HCT116 (cell line): ENCODE measurements at regions not wholly inside any gene's neighbourhood (a gene's known extent, or its start where the extent isn't known, plus 50 kb on each side); places are given as distances from the start of the nearest gene placed in this dataset.

Source experiments
- ATAC-seq: fragments of 200-7000 bp; cut with Tn5 transposase; 2 replicates; pipeline ENCODE4 v1.9.1; 2020; ENCODE audit warnings: mild to moderate bottlenecking, moderate library complexity
- BruUV-seq: library from RNA; stranded (reverse); fragments of 400-500 nt; replicated peaks from 2 replicates; lab custom pipeline; 2021; lab: Mats Ljungman, UMichigan
- CTCF ChIA-PET: fragments of 300-600 bp; sonication (Branson Sonifier 250); formaldehyde crosslinking; loops from one replicate; lab custom pipeline; 2021; ENCODE audit warnings: antibody characterized with exemption; lab: Charles Lee
- POLR2A ChIA-PET: fragments of 300-600, 350-600 bp; sonication (Branson Sonifier 250); formaldehyde crosslinking; loops from one replicate; lab custom pipeline; 2021; ENCODE audit warnings: antibody characterized with exemption; lab: Charles Lee
- RAD21 ChIA-PET, 2 experiments: fragments of 300-600 bp; sonication (Branson Sonifier 250); formaldehyde crosslinking; loops; one replicate each; lab custom pipeline; 2023; ENCODE audit warnings: low total read pairs in 2 of 2; ENCODE audit not compliant: uncharacterized antibody in 2 of 2, unreplicated experiment in 2 of 2, low non-redundant PET in 1 of 2; lab: Charles Lee
- DNase-seq: peaks from one replicate; pipeline ENCODE4 v3.0.0-alpha.2; 2010; ENCODE audit warnings: low read depth, low spot score
- H2AFZ ChIP-seq: fragments of 200-600 bp; shearing (Covaris generic), sonication (generic); 2 replicates; pipeline ENCODE4 v1.6.1; 2017; ENCODE audit warnings: low read depth, mixed run types, mixed read lengths, antibody characterized with exemption, low read length; ENCODE audit not compliant: poor library complexity, severe bottlenecking
- H3K27ac ChIP-seq: 2 replicates; pipeline ENCODE4 v1.5.1; 2012; ENCODE audit warnings: low read depth, low read length
- H3K27me3 ChIP-seq: fragments of 200-600 bp; sonication (generic); 2 replicates; pipeline ENCODE4 v1.6.1; 2016; ENCODE audit warnings: mixed run types, low read length, mixed read lengths; ENCODE audit not compliant: insufficient read depth
- H3K36me3 ChIP-seq, 2 experiments: fragments of 200-500 bp in 1 of 2; fragments of 200-600 bp in 1 of 2; sonication (Bioruptor generic) in 1 of 2; sonication (generic) in 1 of 2; 2 replicates each; pipeline versions ENCODE4 v1.5.1 to v1.6.1; 2014 to 2016; ENCODE audit warnings: low read length in 2 of 2, inconsistent platforms in 1 of 2, mixed read lengths in 1 of 2, mixed run types in 1 of 2; ENCODE audit not compliant: insufficient read depth in 2 of 2, control insufficient read depth in 1 of 2
- H3K4me1 ChIP-seq, 2 experiments: fragments of 200-600 bp in 1 of 2; sonication (generic) in 1 of 2; 2 replicates each; pipeline versions ENCODE4 v1.5.1 to v1.6.1; 2012 to 2017; ENCODE audit warnings: low read length in 2 of 2, inconsistent platforms in 1 of 2, mild to moderate bottlenecking in 1 of 2, mixed read lengths in 1 of 2, mixed run types in 1 of 2, moderate library complexity in 1 of 2; ENCODE audit not compliant: insufficient read depth in 2 of 2, control insufficient read depth in 1 of 2
- H3K4me2 ChIP-seq: fragments of 200-600 bp; sonication (generic); 2 replicates; pipeline ENCODE4 v1.6.1; 2017; ENCODE audit warnings: mixed run types, low read length, mixed read lengths
- H3K4me3 ChIP-seq, 2 experiments: fragments of 200-600 bp in 1 of 2; sonication (generic) in 1 of 2; replicated peaks in 1 of 2; 2 replicates each; pipeline ENCODE4 v1.5.1; 2011 to 2016; ENCODE audit warnings: low read length in 2 of 2, control low read depth in 1 of 2, low read depth in 1 of 2, mild to moderate bottlenecking in 1 of 2, mixed read lengths in 1 of 2, mixed run types in 1 of 2
- H3K79me2 ChIP-seq: fragments of 200-600 bp; sonication (generic); 2 replicates; pipeline ENCODE4 v1.6.1; 2017; ENCODE audit warnings: mild to moderate bottlenecking, mixed run types, low read length, moderate library complexity, mixed read lengths; ENCODE audit not compliant: insufficient read depth
- H3K9ac ChIP-seq: fragments of 200-600 bp; sonication (generic); 2 replicates; pipeline ENCODE4 v1.6.1; 2016; ENCODE audit warnings: low read length, mixed read lengths
- H3K9me2 ChIP-seq: fragments of 200-600 bp; sonication (generic), shearing (Covaris generic); 2 replicates; pipeline ENCODE4 v1.6.1; 2017; ENCODE audit warnings: mixed run types, mild to moderate bottlenecking, moderate library complexity; ENCODE audit not compliant: insufficient read depth
- H3K9me3 ChIP-seq, 2 experiments: fragments of 200-500 bp in 1 of 2; fragments of 200-600 bp in 1 of 2; sonication (Bioruptor generic) in 1 of 2; sonication (generic) in 1 of 2; 2 replicates each; pipeline ENCODE4 v1.6.1; 2014 to 2017; ENCODE audit warnings: low read length in 2 of 2, mixed read lengths in 2 of 2, inconsistent platforms in 1 of 2, low read depth in 1 of 2, mild to moderate bottlenecking in 1 of 2, mixed run types in 1 of 2, moderate library complexity in 1 of 2; ENCODE audit not compliant: control insufficient read depth in 1 of 2, insufficient read depth in 1 of 2
- H4K20me1 ChIP-seq: fragments of 200-600 bp; sonication (generic), shearing (Covaris generic); 2 replicates; pipeline ENCODE4 v1.6.1; 2017; ENCODE audit warnings: mixed run types, mild to moderate bottlenecking, moderate library complexity; ENCODE audit not compliant: insufficient read depth
- ATF3 ChIP-seq: IDR thresholded peaks from 2 replicates; pipeline ENCODE4 v1.6.1; 2012
- CBX3 ChIP-seq: IDR thresholded peaks from 2 replicates; pipeline ENCODE4 v1.6.1; 2012; ENCODE audit warnings: low read depth
- CEBPB ChIP-seq: IDR thresholded peaks from 2 replicates; pipeline ENCODE4 v1.6.1; 2012; ENCODE audit warnings: low read depth
- POLR2A ChIP-seq: IDR thresholded peaks from 2 replicates; pipeline ENCODE4 v1.7.0; 2011; ENCODE audit warnings: borderline replicate concordance; ENCODE audit not compliant: insufficient read depth, insufficient read length; ENCODE audit errors: extremely low read depth
- RAD21 ChIP-seq: IDR thresholded peaks from 2 replicates; pipeline ENCODE4 v1.6.1; 2012; ENCODE audit warnings: low read depth, mild to moderate bottlenecking
- SIN3A ChIP-seq: IDR thresholded peaks from 2 replicates; pipeline ENCODE4 v1.6.1; 2012; ENCODE audit warnings: low read depth
- SRF ChIP-seq: IDR thresholded peaks from 2 replicates; pipeline ENCODE4 v1.6.1; 2012; ENCODE audit warnings: low read depth
- TCF7L2 ChIP-seq: IDR thresholded peaks from 2 replicates; pipeline ENCODE4 v1.7.0; 2011; ENCODE audit warnings: borderline replicate concordance, inconsistent platforms; ENCODE audit not compliant: insufficient read depth, insufficient read length; ENCODE audit errors: extremely low read depth
- YY1 ChIP-seq: IDR thresholded peaks from 2 replicates; pipeline ENCODE4 v1.6.1; 2011; ENCODE audit warnings: low read length, low read depth, moderate library complexity, mild to moderate bottlenecking; ENCODE audit not compliant: insufficient replicate concordance; ENCODE audit errors: extremely low read depth
- intact Hi-C: fragments of 100-400 bp; cut with micrococcal nuclease; formaldehyde crosslinking; loops from 2 replicates; pipeline ENCODE4 v1.10.0; 2022
- TF ChIP-seq, protein P1 (sequence below): IDR thresholded peaks from 2 replicates; pipeline ENCODE4 v1.6.1; 2012; ENCODE audit warnings: low read depth
- TF ChIP-seq, protein P2 (sequence below), 3 experiments: fragments of 200-600 bp in 1 of 3; sonication (generic) in 1 of 3; IDR thresholded peaks in 2 of 3; conservative IDR thresholded peaks in 1 of 3; 2 replicates each; pipeline ENCODE4 v1.5.1; 2012 to 2017; ENCODE audit warnings: low read depth in 2 of 3, low read length in 2 of 3, antibody characterized with exemption in 1 of 3, borderline replicate concordance in 1 of 3, control low read depth in 1 of 3, mild to moderate bottlenecking in 1 of 3, mixed read lengths in 1 of 3, mixed run types in 1 of 3, moderate library complexity in 1 of 3; ENCODE audit not compliant: insufficient read depth in 1 of 3

GRCh38 chr18:30920757-30921156, 121.8 kb downstream of the DSC3 start:
- H3K4me2 ChIP-seq, result no peak overlapping the region
- DNase-seq (no peak), ATAC-seq (no peak)
- intact Hi-C loops, result no loop called here
- no TSS peak for BruUV-seq
- H3K9me2 ChIP-seq, result no peaks in the 10 kb centered on the region
- H3K4me1 ChIP-seq, result peaks cover 0 to under 1% of the 10 kb centered on the region in 2 experiments; a peak in 2 of 4 replicates
- TF ChIP-seq CBX3 (no peak), YY1 (no peak)
- no peak overlapping the region for H2AFZ ChIP-seq
- no peaks in the 10 kb centered on the region for H3K79me2 ChIP-seq
- ChIA-PET POLR2A (no interaction called here), RAD21 (no interaction called here), CTCF (no interaction called here)
- no peak overlapping the region for H3K4me3 ChIP-seq
- no peak overlapping the region for H3K27ac ChIP-seq
- no peak overlapping the region for H3K9ac ChIP-seq
- H3K27me3 ChIP-seq, result no peaks in the 10 kb centered on the region
- no peaks in the 10 kb centered on the region for H3K36me3 ChIP-seq
- no peaks in the 10 kb centered on the region for H4K20me1 ChIP-seq
- no peaks in the 10 kb centered on the region for H3K9me3 ChIP-seq

GRCh38 chr18:30920351-30920750, 122.2 kb downstream of the DSC3 start:
- Histone ChIP-seq H4K20me1 (no peaks in the 10 kb centered on the region), H3K9ac (no peak overlapping the region), H3K27ac (no peak overlapping the region), H2AFZ (no peak overlapping the region), H3K36me3 (no peaks in the 10 kb centered on the region), H3K4me2 (no peak overlapping the region), H3K9me2 (no peaks in the 10 kb centered on the region), H3K9me3 (no peaks in the 10 kb centered on the region), H3K4me3 (no peak overlapping the region), H3K79me2 (no peaks in the 10 kb centered on the region), H3K4me1 (peaks cover 0 to 4% of the 10 kb centered on the region in 2 experiments; a peak in 2 of 4 replicates), H3K27me3 (no peaks in the 10 kb centered on the region)
- no peak for ATAC-seq
- DNase-seq, result no peak
- ChIA-PET POLR2A (no interaction called here), CTCF (no interaction called here), RAD21 (no interaction called here)
- intact Hi-C loops, result no loop called here
- TF ChIP-seq POLR2A (no peak), SIN3A (no peak), RAD21 (no peak), CEBPB (no peak), ATF3 (no peak), TCF7L2 (no peak), SRF (no peak), CBX3 (no peak)
- TF ChIP-seq, protein P1, sequence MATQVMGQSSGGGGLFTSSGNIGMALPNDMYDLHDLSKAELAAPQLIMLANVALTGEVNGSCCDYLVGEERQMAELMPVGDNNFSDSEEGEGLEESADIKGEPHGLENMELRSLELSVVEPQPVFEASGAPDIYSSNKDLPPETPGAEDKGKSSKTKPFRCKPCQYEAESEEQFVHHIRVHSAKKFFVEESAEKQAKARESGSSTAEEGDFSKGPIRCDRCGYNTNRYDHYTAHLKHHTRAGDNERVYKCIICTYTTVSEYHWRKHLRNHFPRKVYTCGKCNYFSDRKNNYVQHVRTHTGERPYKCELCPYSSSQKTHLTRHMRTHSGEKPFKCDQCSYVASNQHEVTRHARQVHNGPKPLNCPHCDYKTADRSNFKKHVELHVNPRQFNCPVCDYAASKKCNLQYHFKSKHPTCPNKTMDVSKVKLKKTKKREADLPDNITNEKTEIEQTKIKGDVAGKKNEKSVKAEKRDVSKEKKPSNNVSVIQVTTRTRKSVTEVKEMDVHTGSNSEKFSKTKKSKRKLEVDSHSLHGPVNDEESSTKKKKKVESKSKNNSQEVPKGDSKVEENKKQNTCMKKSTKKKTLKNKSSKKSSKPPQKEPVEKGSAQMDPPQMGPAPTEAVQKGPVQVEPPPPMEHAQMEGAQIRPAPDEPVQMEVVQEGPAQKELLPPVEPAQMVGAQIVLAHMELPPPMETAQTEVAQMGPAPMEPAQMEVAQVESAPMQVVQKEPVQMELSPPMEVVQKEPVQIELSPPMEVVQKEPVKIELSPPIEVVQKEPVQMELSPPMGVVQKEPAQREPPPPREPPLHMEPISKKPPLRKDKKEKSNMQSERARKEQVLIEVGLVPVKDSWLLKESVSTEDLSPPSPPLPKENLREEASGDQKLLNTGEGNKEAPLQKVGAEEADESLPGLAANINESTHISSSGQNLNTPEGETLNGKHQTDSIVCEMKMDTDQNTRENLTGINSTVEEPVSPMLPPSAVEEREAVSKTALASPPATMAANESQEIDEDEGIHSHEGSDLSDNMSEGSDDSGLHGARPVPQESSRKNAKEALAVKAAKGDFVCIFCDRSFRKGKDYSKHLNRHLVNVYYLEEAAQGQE, result no peak
- TF ChIP-seq, protein P2, sequence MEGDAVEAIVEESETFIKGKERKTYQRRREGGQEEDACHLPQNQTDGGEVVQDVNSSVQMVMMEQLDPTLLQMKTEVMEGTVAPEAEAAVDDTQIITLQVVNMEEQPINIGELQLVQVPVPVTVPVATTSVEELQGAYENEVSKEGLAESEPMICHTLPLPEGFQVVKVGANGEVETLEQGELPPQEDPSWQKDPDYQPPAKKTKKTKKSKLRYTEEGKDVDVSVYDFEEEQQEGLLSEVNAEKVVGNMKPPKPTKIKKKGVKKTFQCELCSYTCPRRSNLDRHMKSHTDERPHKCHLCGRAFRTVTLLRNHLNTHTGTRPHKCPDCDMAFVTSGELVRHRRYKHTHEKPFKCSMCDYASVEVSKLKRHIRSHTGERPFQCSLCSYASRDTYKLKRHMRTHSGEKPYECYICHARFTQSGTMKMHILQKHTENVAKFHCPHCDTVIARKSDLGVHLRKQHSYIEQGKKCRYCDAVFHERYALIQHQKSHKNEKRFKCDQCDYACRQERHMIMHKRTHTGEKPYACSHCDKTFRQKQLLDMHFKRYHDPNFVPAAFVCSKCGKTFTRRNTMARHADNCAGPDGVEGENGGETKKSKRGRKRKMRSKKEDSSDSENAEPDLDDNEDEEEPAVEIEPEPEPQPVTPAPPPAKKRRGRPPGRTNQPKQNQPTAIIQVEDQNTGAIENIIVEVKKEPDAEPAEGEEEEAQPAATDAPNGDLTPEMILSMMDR (IDR thresholded peaks at IDR 0.05 in 2 of 3, conservative IDR thresholded peaks at IDR 0.05 in 1 of 3; ENCODE audit: borderline replicate concordance in 1 of 3, insufficient read depth in 1 of 3, low read depth in 2 of 3, low read length in 2 of 3), result no peak
- BruUV-seq, result no TSS peak
